Stimulated activated CD4-positive, alpha-beta T cell treated with anti-CD3 and anti-CD28 coated beads, Interleukin-1b, Interleukin-23, amount 100 ng/mL, for 48 hours (primary cell): ENCODE measurements at regions not wholly inside any gene's neighbourhood (a gene's known extent, or its start where the extent isn't known, plus 50 kb on each side); places are given as distances from the start of the nearest gene placed in this dataset.

Experiments
- DNase-seq: peaks from one replicate; pipeline ENCODE4 v3.0.0-alpha.2; 2020

GRCh38 chr15:47291767-47292166 lies 425.5 kb upstream of the SEMA6D start:
- DNase-seq: no peak

GRCh38 chr15:47292638-47293190 lies 424.6 kb upstream of the SEMA6D start:
- DNase-seq: no peak

GRCh38 chr15:47293466-47294162 lies 423.7 kb upstream of the SEMA6D start:
- DNase-seq: no peak

GRCh38 chr15:47294765-47295259 lies 422.5 kb upstream of the SEMA6D start:
- DNase-seq: no peak

GRCh38 chr15:47296881-47297280 lies 420.4 kb upstream of the SEMA6D start:
- DNase-seq: no peak

GRCh38 chr15:47299846-47300434 lies 417.4 kb upstream of the SEMA6D start:
- no peak for DNase-seq

- DNase-seq: no peak
These were observed 416.7 kb upstream of the SEMA6D start for GRCh38 chr15:47300596-47300995.

- DNase-seq: no peak
These were observed 415.8 kb upstream of the SEMA6D start for GRCh38 chr15:47301481-47301880.

- DNase-seq: no peak
These were observed 412.6 kb upstream of the SEMA6D start for GRCh38 chr15:47304656-47305055.

GRCh38 chr15:47312161-47312560 lies 405.1 kb upstream of the SEMA6D start:
- DNase-seq: no peak

- DNase-seq: no peak
These were observed 390.6 kb upstream of the SEMA6D start for GRCh38 chr15:47326410-47327333.

- no peak for DNase-seq
These were observed 385.4 kb upstream of the SEMA6D start for GRCh38 chr15:47331829-47332393.

GRCh38 chr15:47332481-47332880 lies 384.8 kb upstream of the SEMA6D start:
- DNase-seq: no peak

- no peak for DNase-seq
These were observed 383.6 kb upstream of the SEMA6D start for GRCh38 chr15:47333734-47334133.

- DNase-seq: no peak
These were observed 382.3 kb upstream of the SEMA6D start for GRCh38 chr15:47334805-47335535.

- no peak for DNase-seq
These were observed 380.2 kb upstream of the SEMA6D start for GRCh38 chr15:47337106-47337505.

- no peak for DNase-seq
These were observed 379.5 kb upstream of the SEMA6D start for GRCh38 chr15:47337836-47338235.

GRCh38 chr15:47338771-47339170 lies 378.5 kb upstream of the SEMA6D start:
- DNase-seq: no peak

- DNase-seq: no peak
These were observed 377.3 kb upstream of the SEMA6D start for GRCh38 chr15:47339800-47340570.

- no peak for DNase-seq
These were observed 376.8 kb upstream of the SEMA6D start for GRCh38 chr15:47340571-47340920.

GRCh38 chr15:47349179-47349578 lies 368.1 kb upstream of the SEMA6D start:
- no peak for DNase-seq

GRCh38 chr15:47351501-47351900 lies 365.8 kb upstream of the SEMA6D start:
- DNase-seq: no peak
